HEK293T (cell line): ENCODE measurements at regions not wholly inside any gene's neighbourhood (a gene's known extent, or its start where the extent isn't known, plus 50 kb on each side); places are given as distances from the start of the nearest gene placed in this dataset.

Experiments used
- CTCF ChIA-PET: fragments of 350-600 bp; formaldehyde crosslinking; extraction: SDS; loops from one replicate; lab custom pipeline; 2021; ENCODE audit warnings: antibody characterized with exemption, inconsistent platforms; lab: Yijun Ruan, JAX
- POLR2A ChIA-PET: fragments of 350-600 bp; formaldehyde crosslinking; extraction: SDS; loops from one replicate; lab custom pipeline; 2020; ENCODE audit warnings: antibody characterized with exemption, inconsistent platforms; lab: Yijun Ruan, JAX
- DNase-seq: peaks from one replicate; pipeline ENCODE4 v3.0.0; 2012; ENCODE audit warnings: mixed read lengths; ENCODE audit errors: extremely low spot score
- ARNT ChIP-seq: fragments of 450-650 bp; IDR thresholded peaks from 2 replicates; pipeline ENCODE4 v1.6.1; 2017; ENCODE audit warnings: mild to moderate bottlenecking
- BHLHE40 ChIP-seq: fragments of 450-650 bp; IDR thresholded peaks from 2 replicates; pipeline ENCODE4 v1.6.1; 2016; ENCODE audit warnings: mild to moderate bottlenecking, moderate library complexity, borderline replicate concordance
- CTBP1 ChIP-seq: fragments of 450-650 bp; IDR thresholded peaks from 2 replicates; pipeline ENCODE4 v1.6.1; 2016; ENCODE audit warnings: borderline replicate concordance
- ELF4 ChIP-seq: fragments of 450-650 bp; IDR thresholded peaks from 2 replicates; pipeline ENCODE4 v1.6.1; 2017; ENCODE audit warnings: antibody characterized with exemption
- FOXA1 ChIP-seq: fragments of 450-650 bp; IDR thresholded peaks from 2 replicates; pipeline ENCODE4 v1.6.1; 2016; ENCODE audit warnings: mild to moderate bottlenecking
- FOXK2 ChIP-seq: fragments of 450-650 bp; IDR thresholded peaks from 2 replicates; pipeline ENCODE4 v1.6.1; 2016; ENCODE audit warnings: mild to moderate bottlenecking
- FOXM1 ChIP-seq: fragments of 450-650 bp; IDR thresholded peaks from 2 replicates; pipeline ENCODE4 v1.6.1; 2017; ENCODE audit warnings: mild to moderate bottlenecking, borderline replicate concordance
- HDGF ChIP-seq: fragments of 450-650 bp; IDR thresholded peaks from 2 replicates; pipeline ENCODE4 v1.6.1; 2017; ENCODE audit warnings: antibody characterized with exemption, borderline replicate concordance
- L3MBTL2 ChIP-seq: fragments of 450-650 bp; conservative IDR thresholded peaks from 2 replicates; pipeline ENCODE4 v1.6.1; 2016; ENCODE audit warnings: mild to moderate bottlenecking
- LEF1 ChIP-seq: fragments of 450-650 bp; IDR thresholded peaks from 2 replicates; pipeline ENCODE4 v1.6.1; 2017; ENCODE audit warnings: mild to moderate bottlenecking, borderline replicate concordance
- NFRKB ChIP-seq: fragments of 450-650 bp; IDR thresholded peaks from 2 replicates; pipeline ENCODE4 v1.6.1; 2016; ENCODE audit warnings: mild to moderate bottlenecking, moderate library complexity
- PKNOX1 ChIP-seq: fragments of 450-650 bp; IDR thresholded peaks from 2 replicates; pipeline ENCODE4 v1.6.1; 2016
- SP1 ChIP-seq: fragments of 450-650 bp; IDR thresholded peaks from 2 replicates; pipeline ENCODE4 v1.6.1; 2017
- SUZ12 ChIP-seq: fragments of 450-650 bp; IDR thresholded peaks from 2 replicates; pipeline ENCODE4 v1.6.1; 2016; ENCODE audit warnings: mild to moderate bottlenecking
- TARDBP ChIP-seq: fragments of 450-650 bp; IDR thresholded peaks from 2 replicates; pipeline ENCODE4 v1.6.1; 2016
- ZNF384 ChIP-seq: fragments of 450-650 bp; IDR thresholded peaks from 2 replicates; pipeline ENCODE4 v1.6.1; 2016

- DNase-seq, result no peak
- TF ChIP-seq TARDBP, result no peak
- TF ChIP-seq NFRKB, result no peak
- TF ChIP-seq ZNF384, result no peak
- TF ChIP-seq LEF1, result no peak
- no peak for TF ChIP-seq ARNT
- no peak for TF ChIP-seq SP1
- no peak for TF ChIP-seq FOXM1
- TF ChIP-seq SUZ12, result no peak
- ChIA-PET POLR2A (no interaction called here), CTCF (no interaction called here)
Measured at GRCh38 chr7:106488465-106488864, 172.5 kb downstream of the CCDC71L start.

- DNase-seq, result no peak
- ChIA-PET CTCF (no interaction called here), POLR2A (no interaction called here)
- TF ChIP-seq SP1 (no peak), FOXM1 (no peak), SUZ12 (no peak)
Measured at GRCh38 chr7:106487892-106488291, 173.1 kb downstream of the CCDC71L start.

GRCh38 chr7:106486331-106486730 is 174.6 kb downstream of the CCDC71L start:
- DNase-seq, result no peak
- TF ChIP-seq NFRKB (no peak), CTBP1 (no peak), PKNOX1 (no peak), FOXK2 (no peak), SP1 (no peak), SUZ12 (no peak), BHLHE40 (no peak), FOXA1 (no peak), HDGF (no peak), ARNT (no peak), LEF1 (no peak), TARDBP (no peak), L3MBTL2 (no peak)
- POLR2A ChIA-PET, result no interaction called here
- CTCF ChIA-PET, result no interaction called here

- POLR2A ChIA-PET, result no interaction called here
- CTCF ChIA-PET, result no interaction called here
- no peak for DNase-seq
- TF ChIP-seq ZNF384 (no peak), FOXM1 (no peak), NFRKB (no peak), BHLHE40 (no peak), SUZ12 (no peak), FOXK2 (no peak), PKNOX1 (no peak), HDGF (no peak), LEF1 (no peak), ARNT (no peak), ELF4 (no peak), TARDBP (no peak), SP1 (no peak), L3MBTL2 (no peak)
Measured at GRCh38 chr7:106485919-106486318, 175.0 kb downstream of the CCDC71L start.

- no peak for DNase-seq
- TF ChIP-seq CTBP1 (no peak), FOXA1 (no peak), ELF4 (no peak), SUZ12 (no peak), TARDBP (no peak), SP1 (no peak), LEF1 (no peak), HDGF (no peak), ZNF384 (no peak), FOXK2 (no peak), ARNT (no peak), PKNOX1 (no peak), FOXM1 (no peak), L3MBTL2 (no peak), BHLHE40 (no peak), NFRKB (no peak)
- POLR2A ChIA-PET, result no interaction called here
- CTCF ChIA-PET, result interaction anchor here (0.7 to 1.0 kb wide), 2 partner anchors 23 to 564 kb away, joined by 3 to 4 read pairs; no protein-coding TSS in a partner anchor
Measured at GRCh38 chr7:106485031-106485551, 175.9 kb downstream of the CCDC71L start.

GRCh38 chr7:106484562-106484961 is 176.4 kb downstream of the CCDC71L start:
- no peak for DNase-seq
- TF ChIP-seq ZNF384, result no peak
- TF ChIP-seq FOXK2, result no peak
- no peak for TF ChIP-seq NFRKB
- no peak for TF ChIP-seq PKNOX1
- TF ChIP-seq HDGF, result no peak
- no peak for TF ChIP-seq L3MBTL2
- no peak for TF ChIP-seq FOXM1
- TF ChIP-seq ELF4, result no peak
- no peak for TF ChIP-seq LEF1
- no peak for TF ChIP-seq ARNT
- TF ChIP-seq BHLHE40, result no peak
- ChIA-PET CTCF (interaction anchor here (1.0 kb wide), 1 partner anchor 22 kb away, joined by 4 read pairs; no protein-coding TSS in a partner anchor), POLR2A (no interaction called here)
